ENCODE measurements at regions not wholly inside any gene's neighbourhood (a gene's known extent, or its start where the extent isn't known, plus 50 kb on each side); places are given as distances from the start of the nearest gene placed in this dataset.

- TF ChIP-seq ZBED4 (CRISPR knock-in tag; IDR thresholded peaks at IDR 0.05; ENCODE audit: borderline replicate concordance), result 0 out of 2 replicates have a peak, but pooled peaks have one; percentile 30
- TF ChIP-seq FOXP4 (CRISPR knock-in tag; IDR thresholded peaks at IDR 0.05), result 0 out of 2 replicates have a peak, but pooled peaks have one; percentile 32
- TF ChIP-seq ZBTB33 (CRISPR knock-in tag; IDR thresholded peaks at IDR 0.05), result no peak
- TF ChIP-seq ATF2 (CRISPR knock-in tag; IDR thresholded peaks at IDR 0.05), result peak; percentile 61; the same call in 1 of the 2 replicates
- no peak for TF ChIP-seq JUNB (CRISPR knock-in tag; IDR thresholded peaks at IDR 0.05; ENCODE audit: borderline replicate concordance)
- peak; percentile 63 for TF ChIP-seq CEBPG (CRISPR knock-in tag; IDR thresholded peaks at IDR 0.05)
- peak; percentile 41; the same call in 1 of the 2 replicates for TF ChIP-seq ZNF609 (CRISPR knock-in tag; IDR thresholded peaks at IDR 0.05; ENCODE audit: borderline replicate concordance)
- 0 out of 2 replicates have a peak, but pooled peaks have one; percentile 35 for TF ChIP-seq ZNF7 (CRISPR knock-in tag; IDR thresholded peaks at IDR 0.05)
- peak; percentile 71 for TF ChIP-seq PATZ1 (CRISPR knock-in tag; IDR thresholded peaks at IDR 0.05)
These were observed 315.9 kb upstream of the TBL1XR1 start (continued) for GRCh38 chr3:177512945-177513814.
